Adrenal gland (tissue), 9 donors: ENCODE measurements at regions not wholly inside any gene's neighbourhood (a gene's known extent, or its start where the extent isn't known, plus 50 kb on each side); places are given as distances from the start of the nearest gene placed in this dataset.
A peak's percentile ranks its signal among the peaks of the same experiment; 100 is the strongest.

Experiments used
- DNase-seq, 7 donors: peaks; one replicate each; pipeline ENCODE4 v3.0.0-alpha.2; 2019 to 2020
- H3K27ac ChIP-seq, 5 donors: fragments of 200-600 bp; sonication (generic) in 4 of 5; 1 replicate in 3 of 5; 2 replicates in 2 of 5; pipeline versions ENCODE4 v1.5.1 to v1.8.0; 2016 to 2020; ENCODE audit warnings: mild to moderate bottlenecking in 1 of 5
- H3K27me3 ChIP-seq: fragments of 200-600 bp; 2 replicates; pipeline ENCODE4 v1.8.0; 2021
- H3K36me3 ChIP-seq, 2 donors: fragments of 200-600 bp; replicated peaks in 1 of 2; 1 replicate in 1 of 2; 2 replicates in 1 of 2; pipeline versions ENCODE4 v1.5.1 to v1.8.0; 2018 to 2022
- H3K4me1 ChIP-seq, 2 donors: fragments of 200-600 bp; replicated peaks in 1 of 2; 1 replicate in 1 of 2; 2 replicates in 1 of 2; pipeline versions ENCODE4 v1.5.1 to v1.8.0; 2018 to 2021
- H3K4me3 ChIP-seq, 4 donors: fragments of 200-600 bp; sonication (generic) in 3 of 4; one replicate each; pipeline ENCODE4 v1.5.1; 2016 to 2018
- H3K9me3 ChIP-seq, 3 donors: fragments of 200-600 bp; sonication (generic) in 1 of 3; replicated peaks in 1 of 3; 1 replicate in 2 of 3; 2 replicates in 1 of 3; pipeline versions ENCODE4 v1.5.1 to v1.8.0; 2016 to 2021
- CTCF ChIP-seq, 6 experiments: fragments of 450-650 bp in 4 of 6; fragments of 200-600 bp in 2 of 6; sonication (generic) in 1 of 6; IDR thresholded peaks; 1 replicate in 5 of 6; 2 replicates in 1 of 6; pipeline versions ENCODE4 v1.5.1 to v1.8.0; 2016 to 2021; ENCODE audit warnings: antibody characterized with exemption in 6 of 6, mild to moderate bottlenecking in 2 of 6, moderate library complexity in 1 of 6
- POLR2A ChIP-seq, 2 donors: fragments of 450-650 bp; IDR thresholded peaks; one replicate each; pipeline ENCODE4 v1.6.1; 2017; ENCODE audit warnings: antibody characterized with exemption in 2 of 2, mild to moderate bottlenecking in 2 of 2, moderate library complexity in 1 of 2
- WGBS, 4 donors: extraction: QIAGEN DNeasy Blood & Tissue Kit in 2 of 4; methylation state at CpG; one replicate each; pipeline versions ENCODE4 v1.1.5 to v1.1.7; 2013 to 2017; 5-methylcytosine and 5-hydroxymethylcytosine counted together
- intact Hi-C, 2 donors: fragments of 100-400 bp; cut with DNase I; formaldehyde crosslinking; loops; one replicate each; pipeline versions ENCODE4 v1.14.1 to v1.15.0; 2022 to 2023
- donor health status: healthy with polysubstance abuse.
- donor health status: Bipolar disorder and iron deficiency.
- donor health status: DM: yes; HTN: yes; CAD: no.
- donor health status: DM: no; HTN: no; CAD: no.
- donor health status: DM: no; HTN: no; CAD: no.

GRCh38 chr12:58540480-58541299 is 379.6 kb downstream of the LRIG3 start:
- Histone ChIP-seq H3K4me3 (no peak overlapping the region), H3K4me1 (no peaks in the 10 kb centered on the region), H3K27me3 (no peaks in the 10 kb centered on the region), H3K9me3 (no peaks in the 10 kb centered on the region), H3K27ac (no peak overlapping the region), H3K36me3 (no peaks in the 10 kb centered on the region)
- intact Hi-C loops = loop anchor here in 1 of 2 donors (10.0 kb wide), 1 partner anchor 614 kb away; no protein-coding TSS in a partner anchor
- 28 to 34% (median 33%) methylated on average over 8 of the region's 8 CpGs for WGBS, 4 donors
- no peak for TF ChIP-seq POLR2A (IDR thresholded peaks at IDR 0.05)
- peak; percentile 41 to 78 (median 65) for TF ChIP-seq CTCF (IDR thresholded peaks at IDR 0.05)
- DNase-seq = peak; percentile 55 to 87 (median 67)

- Histone ChIP-seq H3K9me3 (no peaks in the 10 kb centered on the region), H3K27me3 (no peaks in the 10 kb centered on the region), H3K27ac (no peak overlapping the region), H3K36me3 (no peaks in the 10 kb centered on the region), H3K4me1 (no peaks in the 10 kb centered on the region), H3K4me3 (no peak overlapping the region)
- no peak for DNase-seq
- WGBS, 4 donors = 89 to 94% (median 92%) methylated on average over 3 of the region's 3 CpGs
- TF ChIP-seq CTCF (IDR thresholded peaks at IDR 0.05) (no peak), POLR2A (IDR thresholded peaks at IDR 0.05) (no peak)
- intact Hi-C loops = loop anchor here in 1 of 2 donors (10.0 kb wide), 1 partner anchor 614 kb away; no protein-coding TSS in a partner anchor
Measured at GRCh38 chr12:58541300-58541690, 379.0 kb downstream of the LRIG3 start.

GRCh38 chr12:58544281-58544680 is 376.0 kb downstream of the LRIG3 start:
- intact Hi-C loops = loop anchor here in 1 of 2 donors (10.0 kb wide), 1 partner anchor 611 kb away; no protein-coding TSS in a partner anchor
- WGBS, 4 donors = 68 to 79% (median 72%) methylated on average over 1 of the region's 1 CpG
- Histone ChIP-seq H3K36me3 (no peaks in the 10 kb centered on the region), H3K27ac (no peak overlapping the region), H3K4me1 (no peaks in the 10 kb centered on the region), H3K9me3 (no peaks in the 10 kb centered on the region), H3K4me3 (no peak overlapping the region), H3K27me3 (no peaks in the 10 kb centered on the region)
- TF ChIP-seq CTCF (IDR thresholded peaks at IDR 0.05) (no peak), POLR2A (IDR thresholded peaks at IDR 0.05) (no peak)
- DNase-seq = no peak

- Histone ChIP-seq H3K27me3 (no peaks in the 10 kb centered on the region), H3K27ac (no peak overlapping the region), H3K4me3 (no peak overlapping the region), H3K4me1 (no peaks in the 10 kb centered on the region), H3K9me3 (no peaks in the 10 kb centered on the region), H3K36me3 (no peaks in the 10 kb centered on the region)
- DNase-seq = no peak
- intact Hi-C loops = loop anchor here in 1 of 2 donors (10.0 kb wide), 1 partner anchor 608 kb away; no protein-coding TSS in a partner anchor
- TF ChIP-seq POLR2A (IDR thresholded peaks at IDR 0.05) (no peak), CTCF (IDR thresholded peaks at IDR 0.05) (no peak)
Measured at GRCh38 chr12:58547217-58547616, 373.1 kb downstream of the LRIG3 start.
